GM21367 (cell line): ENCODE measurements at regions not wholly inside any gene's neighbourhood (a gene's known extent, or its start where the extent isn't known, plus 50 kb on each side); places are given as distances from the start of the nearest gene placed in this dataset.
"Not testable (repeated sequence)": the region's sequence is repeated elsewhere in the genome, so short reads cannot be mapped to it uniquely, and the experiment has no call there.

Experiments used
- ATAC-seq: cut with Tn5 transposase; IDR thresholded peaks from one replicate; pipeline ENCODE4 v1.9.1; 2021; ENCODE audit not compliant: unreplicated experiment

- ATAC-seq = no peak
Measured at GRCh38 chr2:13652531-13653313, 936.0 kb downstream of the TRIB2 start.

- no peak for ATAC-seq
Measured at GRCh38 chr2:13654416-13654815, 937.7 kb downstream of the TRIB2 start.

GRCh38 chr2:13660231-13660630 lies 943.5 kb downstream of the TRIB2 start:
- ATAC-seq = no peak

- ATAC-seq = no peak
Measured at GRCh38 chr2:13662055-13662454, 945.3 kb downstream of the TRIB2 start.

GRCh38 chr2:13666582-13667414 lies 950.1 kb downstream of the TRIB2 start:
- peak; percentile 57 for ATAC-seq

- ATAC-seq = peak; percentile 13
Measured at GRCh38 chr2:13667415-13667757, 950.6 kb downstream of the TRIB2 start.

- no peak for ATAC-seq
Measured at GRCh38 chr2:13669607-13670006, 952.9 kb downstream of the TRIB2 start.

- not testable (repeated sequence) for ATAC-seq
Measured at GRCh38 chr2:13673821-13674220, 957.1 kb downstream of the TRIB2 start.

- ATAC-seq = no peak
Measured at GRCh38 chr2:13676269-13676668, 956.2 kb upstream of the LRATD1 start.

GRCh38 chr2:13681936-13682335 lies 950.6 kb upstream of the LRATD1 start:
- ATAC-seq = no peak

- ATAC-seq = no peak
Measured at GRCh38 chr2:13682540-13683272, 949.8 kb upstream of the LRATD1 start.

- no peak for ATAC-seq
Measured at GRCh38 chr2:13686262-13686661, 946.3 kb upstream of the LRATD1 start.

GRCh38 chr2:13694673-13695072 lies 937.8 kb upstream of the LRATD1 start:
- no peak for ATAC-seq

- ATAC-seq = no peak
Measured at GRCh38 chr2:13696601-13697000, 935.9 kb upstream of the LRATD1 start.

- ATAC-seq = no peak
Measured at GRCh38 chr2:13698847-13699246, 933.7 kb upstream of the LRATD1 start.

- ATAC-seq = not testable (repeated sequence)
Measured at GRCh38 chr2:13699939-13700338, 932.6 kb upstream of the LRATD1 start.

GRCh38 chr2:13711154-13711553 lies 921.4 kb upstream of the LRATD1 start:
- no peak for ATAC-seq

GRCh38 chr2:13714466-13714865 lies 918.1 kb upstream of the LRATD1 start:
- no peak for ATAC-seq

GRCh38 chr2:13725945-13726344 lies 906.6 kb upstream of the LRATD1 start:
- no peak for ATAC-seq

GRCh38 chr2:13745330-13745729 lies 887.2 kb upstream of the LRATD1 start:
- no peak for ATAC-seq

- no peak for ATAC-seq
Measured at GRCh38 chr2:13751955-13752354, 880.6 kb upstream of the LRATD1 start.

- no peak for ATAC-seq
Measured at GRCh38 chr2:13758412-13758811, 874.1 kb upstream of the LRATD1 start.
